Ovary (tissue), 3 donors: ENCODE measurements at regions not wholly inside any gene's neighbourhood (a gene's known extent, or its start where the extent isn't known, plus 50 kb on each side); places are given as distances from the start of the nearest gene placed in this dataset.

Experiments
- CTCF ChIP-seq, 3 donors: fragments of 450-650 bp in 2 of 3; fragments of 200-600 bp in 1 of 3; IDR thresholded peaks; one replicate each; pipeline versions ENCODE4 v1.5.1 to v1.8.0; 2016 to 2022; ENCODE audit warnings: antibody characterized with exemption in 3 of 3, mild to moderate bottlenecking in 1 of 3
- EP300 ChIP-seq: sonication (generic); formaldehyde crosslinking; IDR thresholded peaks from one replicate; pipeline ENCODE4 v1.6.1; 2017; ENCODE audit warnings: antibody characterized with exemption
- donor health status: DM: no; HTN: no; CAD: no.

- TF ChIP-seq CTCF (IDR thresholded peaks at IDR 0.05) (no peak), EP300 (no peak)
Observed at GRCh38 chr2:144071461-144071860, 448.5 kb downstream of the ZEB2 start.
